ENCODE measurements at regions not wholly inside any gene's neighbourhood (a gene's known extent, or its start where the extent isn't known, plus 50 kb on each side); places are given as distances from the start of the nearest gene placed in this dataset.
"Not testable (repeated sequence)": the region's sequence is repeated elsewhere in the genome, so short reads cannot be mapped to it uniquely, and the experiment has no call there.

DNA sequence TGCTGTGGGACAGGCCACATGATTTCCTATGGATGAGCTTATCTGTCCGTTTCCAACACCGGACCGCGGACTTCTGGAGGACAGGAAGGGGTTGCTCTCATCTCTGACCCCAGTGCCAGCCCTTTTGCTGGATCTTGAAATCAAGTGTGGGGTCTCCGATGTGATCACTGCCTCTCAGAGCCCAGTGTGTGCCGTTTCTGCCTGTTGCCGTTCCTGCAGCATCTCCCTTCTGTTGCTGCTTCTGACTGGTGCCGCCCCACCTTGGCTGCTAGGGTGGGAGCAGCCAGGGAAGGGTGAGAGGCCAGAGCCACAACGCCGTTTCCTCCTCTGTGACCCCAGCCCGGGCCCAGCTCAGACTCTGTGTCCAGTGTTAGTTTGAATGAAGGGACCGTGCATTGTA, 67.3 kb upstream of the WNT4 start:
- dilution Hi-C loops (cut with MboI; ENCODE audit: extremely low pct_ligation_motif_present, low sequenced_read_pairs) (no loop called here), intact Hi-C loops (cut with micrococcal nuclease) (no loop called here)
- Histone ChIP-seq H3K4me3 (replicated peaks in 1 of 3; ENCODE audit: insufficient read depth in 1 of 3, low read depth in 1 of 3, low read length in 3 of 3) (no peak overlapping the region), H3K36me3 (ENCODE audit: control insufficient read depth in 2 of 2, extremely low read depth in 1 of 2, insufficient read depth in 2 of 2, low read length in 2 of 2) (no peaks in the 10 kb centered on the region), H3K9ac (replicated peaks; ENCODE audit: extremely low read depth, insufficient read depth, low read length) (no peak overlapping the region), H3K27ac (ENCODE audit: insufficient read depth, low read depth, low read length) (no peak overlapping the region), H3K9me1 (replicated peaks; ENCODE audit: control insufficient read depth, extremely low read depth, insufficient read depth, low read length) (no peaks in the 10 kb centered on the region), H3K9me3 (replicated peaks; ENCODE audit: control insufficient read depth, insufficient read depth, low read length) (no peaks in the 10 kb centered on the region), H3K79me2 (ENCODE audit: control insufficient read depth, insufficient read depth, low read length) (no peaks in the 10 kb centered on the region), H4K20me1 (replicated peaks; ENCODE audit: control insufficient read depth, extremely low read depth, insufficient read depth, low read length) (no peaks in the 10 kb centered on the region), H2AFZ (ENCODE audit: low read depth, low read length) (no peak overlapping the region), H3K27me3 (ENCODE audit: control insufficient read depth in 2 of 2, insufficient read depth in 2 of 2, low read length in 2 of 2) (peaks cover 50 to 77% of the 10 kb centered on the region in 2 experiments), H3K4me1 (ENCODE audit: control insufficient read depth, extremely low read depth, insufficient read depth, low read length) (no peaks in the 10 kb centered on the region), H3K4me2 (ENCODE audit: insufficient read depth, low read length) (no peak overlapping the region)
- TF ChIP-seq FOS (IDR thresholded peaks at IDR 0.05; ENCODE audit: borderline replicate concordance, insufficient read depth, low read length), result no peak
- TF ChIP-seq EZH2 (IDR thresholded peaks at IDR 0.05; ENCODE audit: borderline replicate concordance, low read depth, low read length, severe bottlenecking), result peak; percentile 30
- no peak for FAIRE-seq
- BruUV-seq (replicated peaks), result no TSS peak
- ChIA-PET POLR2A (no interaction called here), CTCF (interaction anchor here (1.0 to 1.1 kb wide), 2 partner anchors 58 to 104 kb away, joined by 3 read pairs; no protein-coding TSS in a partner anchor)
- no peak for DNase-seq (ENCODE audit: low read depth, low spot score)

DNA sequence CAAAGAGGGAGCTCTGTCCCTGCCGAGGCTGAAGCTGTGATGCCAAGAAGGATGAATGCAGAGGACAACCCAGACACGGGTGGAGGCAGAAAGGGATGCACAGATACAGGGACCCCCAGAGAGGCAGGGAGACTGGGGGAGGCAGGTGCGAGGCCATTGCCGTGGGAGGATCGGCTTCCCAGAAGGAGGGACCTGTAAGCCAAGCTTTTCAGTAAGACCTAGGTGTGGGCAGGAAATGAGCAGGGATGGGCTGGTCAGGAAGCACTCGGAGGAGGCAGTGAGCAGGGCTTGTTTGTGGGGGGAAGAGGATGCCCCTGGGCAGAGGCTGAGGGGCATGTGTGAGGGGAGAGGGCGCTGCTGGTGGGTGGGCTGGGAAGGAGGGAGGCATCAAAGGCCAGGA, 67.7 kb upstream of the WNT4 start:
- no peak overlapping the region for H3K4me3 ChIP-seq (replicated peaks in 1 of 3; ENCODE audit: insufficient read depth in 1 of 3, low read depth in 1 of 3, low read length in 3 of 3)
- dilution Hi-C loops (cut with MboI; ENCODE audit: extremely low pct_ligation_motif_present, low sequenced_read_pairs), result no loop called here
- POLR2A ChIA-PET, result no interaction called here

DNA sequence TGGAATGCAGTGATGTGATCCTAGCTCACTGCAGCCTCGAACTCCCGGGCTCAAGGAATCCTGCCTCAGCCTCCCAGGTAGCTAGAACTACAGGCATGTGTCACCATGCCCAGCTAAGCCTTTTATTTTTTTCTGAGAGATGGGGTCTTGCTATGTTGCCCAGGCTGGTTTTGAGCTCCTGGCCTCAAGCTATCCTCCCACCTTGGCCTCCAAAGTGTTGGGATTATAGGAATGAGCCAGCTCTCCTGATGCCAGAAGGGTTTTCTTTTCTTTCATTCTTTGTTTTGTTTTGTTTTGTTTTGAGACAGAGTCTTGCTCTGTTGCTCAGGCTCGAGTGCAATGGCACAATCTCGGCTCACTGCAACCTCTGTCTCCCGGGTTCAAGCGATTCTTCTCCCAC, 68.6 kb upstream of the WNT4 start:
- ChIA-PET CTCF (interaction anchor here (1.0 to 1.4 kb wide), 2 partner anchors 52 to 205 kb away, joined by 3 read pairs; no protein-coding TSS in a partner anchor), POLR2A (interaction anchor here (0.7 kb wide), 1 partner anchor 615 kb away, joined by 3 read pairs; no protein-coding TSS in a partner anchor)
- BruUV-seq (replicated peaks); H3K9ac ChIP-seq (replicated peaks; ENCODE audit: extremely low read depth, insufficient read depth, low read length); intact Hi-C loops (cut with micrococcal nuclease); H3K79me2 ChIP-seq (ENCODE audit: control insufficient read depth, insufficient read depth, low read length); dilution Hi-C loops (cut with MboI; ENCODE audit: extremely low pct_ligation_motif_present, low sequenced_read_pairs); H3K4me2 ChIP-seq (ENCODE audit: insufficient read depth, low read length); H3K9me1 ChIP-seq (replicated peaks; ENCODE audit: control insufficient read depth, extremely low read depth, insufficient read depth, low read length); H3K27ac ChIP-seq (ENCODE audit: insufficient read depth, low read depth, low read length); DNase-seq (ENCODE audit: low read depth, low spot score); H3K4me3 ChIP-seq (replicated peaks in 1 of 3; ENCODE audit: insufficient read depth in 1 of 3, low read depth in 1 of 3, low read length in 3 of 3); H3K36me3 ChIP-seq (ENCODE audit: control insufficient read depth in 2 of 2, extremely low read depth in 1 of 2, insufficient read depth in 2 of 2, low read length in 2 of 2); H3K4me1 ChIP-seq (ENCODE audit: control insufficient read depth, extremely low read depth, insufficient read depth, low read length); H4K20me1 ChIP-seq (replicated peaks; ENCODE audit: control insufficient read depth, extremely low read depth, insufficient read depth, low read length); H3K9me3 ChIP-seq (replicated peaks; ENCODE audit: control insufficient read depth, insufficient read depth, low read length); H2AFZ ChIP-seq (ENCODE audit: low read depth, low read length); FAIRE-seq: not testable (repeated sequence)
- peaks cover 57 to 84% of the 10 kb centered on the region in 2 experiments for H3K27me3 ChIP-seq (ENCODE audit: control insufficient read depth in 2 of 2, insufficient read depth in 2 of 2, low read length in 2 of 2)

More for the DNA sequence above, 67.7 kb upstream of the WNT4 start:
- Histone ChIP-seq H3K9me3 (replicated peaks; ENCODE audit: control insufficient read depth, insufficient read depth, low read length) (no peaks in the 10 kb centered on the region), H3K36me3 (ENCODE audit: control insufficient read depth in 2 of 2, extremely low read depth in 1 of 2, insufficient read depth in 2 of 2, low read length in 2 of 2) (no peaks in the 10 kb centered on the region), H3K79me2 (ENCODE audit: control insufficient read depth, insufficient read depth, low read length) (no peaks in the 10 kb centered on the region), H3K4me1 (ENCODE audit: control insufficient read depth, extremely low read depth, insufficient read depth, low read length) (no peaks in the 10 kb centered on the region), H3K27ac (ENCODE audit: insufficient read depth, low read depth, low read length) (no peak overlapping the region), H3K9me1 (replicated peaks; ENCODE audit: control insufficient read depth, extremely low read depth, insufficient read depth, low read length) (no peaks in the 10 kb centered on the region), H3K9ac (replicated peaks; ENCODE audit: extremely low read depth, insufficient read depth, low read length) (no peak overlapping the region), H2AFZ (ENCODE audit: low read depth, low read length) (no peak overlapping the region), H3K27me3 (ENCODE audit: control insufficient read depth in 2 of 2, insufficient read depth in 2 of 2, low read length in 2 of 2) (peaks cover 50 to 78% of the 10 kb centered on the region in 2 experiments), H4K20me1 (replicated peaks; ENCODE audit: control insufficient read depth, extremely low read depth, insufficient read depth, low read length) (no peaks in the 10 kb centered on the region), H3K4me2 (ENCODE audit: insufficient read depth, low read length) (no peak overlapping the region)
- FAIRE-seq (no peak), DNase-seq (ENCODE audit: low read depth, low spot score) (no peak)
- CTCF ChIA-PET, result interaction anchor here (1.0 to 1.4 kb wide), 3 partner anchors 51 to 105 kb away, joined by 3 read pairs; no protein-coding TSS in a partner anchor
- TF ChIP-seq GATA2 (IDR thresholded peaks at IDR 0.05; ENCODE audit: insufficient read depth, insufficient read length, low read depth, low read length) (no peak), JUN (IDR thresholded peaks at IDR 0.05; ENCODE audit: borderline replicate concordance, insufficient read depth, insufficient read length, low read depth) (no peak), FOS (IDR thresholded peaks at IDR 0.05; ENCODE audit: borderline replicate concordance, insufficient read depth, low read length) (no peak), EZH2 (IDR thresholded peaks at IDR 0.05; ENCODE audit: borderline replicate concordance, low read depth, low read length, severe bottlenecking) (no peak), MYC (IDR thresholded peaks at IDR 0.05; ENCODE audit: low read depth, low read length) (no peak), POLR2A (IDR thresholded peaks at IDR 0.05; ENCODE audit: low read depth, low read length) (no peak)
- TF ChIP-seq, protein P1, sequence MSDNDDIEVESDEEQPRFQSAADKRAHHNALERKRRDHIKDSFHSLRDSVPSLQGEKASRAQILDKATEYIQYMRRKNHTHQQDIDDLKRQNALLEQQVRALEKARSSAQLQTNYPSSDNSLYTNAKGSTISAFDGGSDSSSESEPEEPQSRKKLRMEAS (IDR thresholded peaks at IDR 0.05; ENCODE audit: insufficient read depth, insufficient read length), result no peak
- TF ChIP-seq, protein P2, sequence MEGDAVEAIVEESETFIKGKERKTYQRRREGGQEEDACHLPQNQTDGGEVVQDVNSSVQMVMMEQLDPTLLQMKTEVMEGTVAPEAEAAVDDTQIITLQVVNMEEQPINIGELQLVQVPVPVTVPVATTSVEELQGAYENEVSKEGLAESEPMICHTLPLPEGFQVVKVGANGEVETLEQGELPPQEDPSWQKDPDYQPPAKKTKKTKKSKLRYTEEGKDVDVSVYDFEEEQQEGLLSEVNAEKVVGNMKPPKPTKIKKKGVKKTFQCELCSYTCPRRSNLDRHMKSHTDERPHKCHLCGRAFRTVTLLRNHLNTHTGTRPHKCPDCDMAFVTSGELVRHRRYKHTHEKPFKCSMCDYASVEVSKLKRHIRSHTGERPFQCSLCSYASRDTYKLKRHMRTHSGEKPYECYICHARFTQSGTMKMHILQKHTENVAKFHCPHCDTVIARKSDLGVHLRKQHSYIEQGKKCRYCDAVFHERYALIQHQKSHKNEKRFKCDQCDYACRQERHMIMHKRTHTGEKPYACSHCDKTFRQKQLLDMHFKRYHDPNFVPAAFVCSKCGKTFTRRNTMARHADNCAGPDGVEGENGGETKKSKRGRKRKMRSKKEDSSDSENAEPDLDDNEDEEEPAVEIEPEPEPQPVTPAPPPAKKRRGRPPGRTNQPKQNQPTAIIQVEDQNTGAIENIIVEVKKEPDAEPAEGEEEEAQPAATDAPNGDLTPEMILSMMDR (IDR thresholded peaks at IDR 0.05; ENCODE audit: extremely low read depth in 1 of 2, insufficient read depth in 1 of 2, low read depth in 1 of 2, low read length in 2 of 2), result no peak
- intact Hi-C loops (cut with micrococcal nuclease), result no loop called here
- no TSS peak for BruUV-seq (replicated peaks)

Measured in endothelial cell of umbilical vein (primary cell).